ENCODE measurements at regions not wholly inside any gene's neighbourhood (a gene's known extent, or its start where the extent isn't known, plus 50 kb on each side); places are given as distances from the start of the nearest gene placed in this dataset.

- Histone ChIP-seq H3K4me3 (ENCODE audit: insufficient read length, low read depth) (no peak overlapping the region), H3K9me3 (ENCODE audit: insufficient read depth, low read length) (no peaks in the 10 kb centered on the region), H3K4me1 (ENCODE audit: insufficient read depth, insufficient read length) (peaks cover 25% of the 10 kb centered on the region), H3K9ac (ENCODE audit: insufficient read length, low read depth) (peak overlapping the region; percentile 61), H3K27me3 (ENCODE audit: insufficient read depth, insufficient read length) (peaks cover 10% of the 10 kb centered on the region), H3K36me3 (ENCODE audit: insufficient read depth, insufficient read length, low read length) (no peaks in the 10 kb centered on the region)
- TF ChIP-seq ZNF274 (IDR thresholded peaks at IDR 0.05; ENCODE audit: low read depth, low read length): no peak
- TF ChIP-seq YY1 (IDR thresholded peaks at IDR 0.05; ENCODE audit: insufficient read depth, insufficient read length): no peak
- TF ChIP-seq SUZ12 (IDR thresholded peaks at IDR 0.05; ENCODE audit: extremely low read depth, insufficient read depth, insufficient read length): no peak
- peak; percentile 40 for DNase-seq (ENCODE audit: low read depth, low spot score)
Observed at GRCh38 chrX:39907964-39908661, 189.6 kb downstream of the BCOR start.

GRCh38 chrX:39909996-39910395 is 187.8 kb downstream of the BCOR start:
- Histone ChIP-seq H3K4me1 (ENCODE audit: insufficient read depth, insufficient read length) (peaks cover 23% of the 10 kb centered on the region), H3K36me3 (ENCODE audit: insufficient read depth, insufficient read length, low read length) (no peaks in the 10 kb centered on the region), H3K27me3 (ENCODE audit: insufficient read depth, insufficient read length) (no peaks in the 10 kb centered on the region), H3K9ac (ENCODE audit: insufficient read length, low read depth) (peak overlapping the region; percentile 42), H3K4me3 (ENCODE audit: insufficient read length, low read depth) (no peak overlapping the region), H3K9me3 (ENCODE audit: insufficient read depth, low read length) (peaks cover 8% of the 10 kb centered on the region; the same call in 1 of the 2 replicates)
- no peak for DNase-seq (ENCODE audit: low read depth, low spot score)
- TF ChIP-seq ZNF274 (IDR thresholded peaks at IDR 0.05; ENCODE audit: low read depth, low read length): no peak
- no peak for TF ChIP-seq SUZ12 (IDR thresholded peaks at IDR 0.05; ENCODE audit: extremely low read depth, insufficient read depth, insufficient read length)
- TF ChIP-seq YY1 (IDR thresholded peaks at IDR 0.05; ENCODE audit: insufficient read depth, insufficient read length): no peak

- H3K9me3 ChIP-seq (ENCODE audit: insufficient read depth, low read length): peaks cover 8% of the 10 kb centered on the region; the same call in 1 of the 2 replicates
- no peak overlapping the region for H3K4me3 ChIP-seq (ENCODE audit: insufficient read length, low read depth)
- DNase-seq (ENCODE audit: low read depth, low spot score): no peak
- no peaks in the 10 kb centered on the region for H3K36me3 ChIP-seq (ENCODE audit: insufficient read depth, insufficient read length, low read length)
- TF ChIP-seq ZNF274 (IDR thresholded peaks at IDR 0.05; ENCODE audit: low read depth, low read length): no peak
- TF ChIP-seq SUZ12 (IDR thresholded peaks at IDR 0.05; ENCODE audit: extremely low read depth, insufficient read depth, insufficient read length): no peak
- no peak for TF ChIP-seq YY1 (IDR thresholded peaks at IDR 0.05; ENCODE audit: insufficient read depth, insufficient read length)
- H3K9ac ChIP-seq (ENCODE audit: insufficient read length, low read depth): peak overlapping the region; percentile 42
- H3K27me3 ChIP-seq (ENCODE audit: insufficient read depth, insufficient read length): no peaks in the 10 kb centered on the region
- H3K4me1 ChIP-seq (ENCODE audit: insufficient read depth, insufficient read length): peaks cover 21% of the 10 kb centered on the region
Observed at GRCh38 chrX:39910651-39911050, 187.1 kb downstream of the BCOR start.

GRCh38 chrX:39911278-39911897 is 186.4 kb downstream of the BCOR start:
- DNase-seq (ENCODE audit: low read depth, low spot score): no peak
- no peak for TF ChIP-seq YY1 (IDR thresholded peaks at IDR 0.05; ENCODE audit: insufficient read depth, insufficient read length)
- TF ChIP-seq ZNF274 (IDR thresholded peaks at IDR 0.05; ENCODE audit: low read depth, low read length): no peak
- Histone ChIP-seq H3K27me3 (ENCODE audit: insufficient read depth, insufficient read length) (no peaks in the 10 kb centered on the region), H3K9ac (ENCODE audit: insufficient read length, low read depth) (no peak overlapping the region), H3K4me1 (ENCODE audit: insufficient read depth, insufficient read length) (peaks cover 21% of the 10 kb centered on the region), H3K36me3 (ENCODE audit: insufficient read depth, insufficient read length, low read length) (no peaks in the 10 kb centered on the region), H3K4me3 (ENCODE audit: insufficient read length, low read depth) (no peak overlapping the region), H3K9me3 (ENCODE audit: insufficient read depth, low read length) (peaks cover 8% of the 10 kb centered on the region; the same call in 1 of the 2 replicates)

- H3K4me1 ChIP-seq (ENCODE audit: insufficient read depth, insufficient read length): peaks cover 19% of the 10 kb centered on the region
- TF ChIP-seq YY1 (IDR thresholded peaks at IDR 0.05; ENCODE audit: insufficient read depth, insufficient read length) (no peak), SUZ12 (IDR thresholded peaks at IDR 0.05; ENCODE audit: extremely low read depth, insufficient read depth, insufficient read length) (no peak), ZNF274 (IDR thresholded peaks at IDR 0.05; ENCODE audit: low read depth, low read length) (no peak)
- no peak overlapping the region for H3K9ac ChIP-seq (ENCODE audit: insufficient read length, low read depth)
- no peak overlapping the region for H3K4me3 ChIP-seq (ENCODE audit: insufficient read length, low read depth)
- no peaks in the 10 kb centered on the region for H3K36me3 ChIP-seq (ENCODE audit: insufficient read depth, insufficient read length, low read length)
- H3K27me3 ChIP-seq (ENCODE audit: insufficient read depth, insufficient read length): no peaks in the 10 kb centered on the region
- H3K9me3 ChIP-seq (ENCODE audit: insufficient read depth, low read length): peaks cover 8% of the 10 kb centered on the region; the same call in 1 of the 2 replicates
- DNase-seq (ENCODE audit: low read depth, low spot score): no peak
Observed at GRCh38 chrX:39912126-39912525, 185.6 kb downstream of the BCOR start.

GRCh38 chrX:39915081-39915480 is 182.7 kb downstream of the BCOR start:
- Histone ChIP-seq H3K9ac (ENCODE audit: insufficient read length, low read depth) (no peak overlapping the region), H3K4me1 (ENCODE audit: insufficient read depth, insufficient read length) (peaks cover 5% of the 10 kb centered on the region), H3K36me3 (ENCODE audit: insufficient read depth, insufficient read length, low read length) (no peaks in the 10 kb centered on the region), H3K27me3 (ENCODE audit: insufficient read depth, insufficient read length) (no peaks in the 10 kb centered on the region), H3K4me3 (ENCODE audit: insufficient read length, low read depth) (no peak overlapping the region), H3K9me3 (ENCODE audit: insufficient read depth, low read length) (peaks cover 8% of the 10 kb centered on the region; the same call in 1 of the 2 replicates)
- no peak for TF ChIP-seq ZNF274 (IDR thresholded peaks at IDR 0.05; ENCODE audit: low read depth, low read length)
- no peak for TF ChIP-seq YY1 (IDR thresholded peaks at IDR 0.05; ENCODE audit: insufficient read depth, insufficient read length)
- TF ChIP-seq SUZ12 (IDR thresholded peaks at IDR 0.05; ENCODE audit: extremely low read depth, insufficient read depth, insufficient read length): no peak
- DNase-seq (ENCODE audit: low read depth, low spot score): no peak

DNA sequence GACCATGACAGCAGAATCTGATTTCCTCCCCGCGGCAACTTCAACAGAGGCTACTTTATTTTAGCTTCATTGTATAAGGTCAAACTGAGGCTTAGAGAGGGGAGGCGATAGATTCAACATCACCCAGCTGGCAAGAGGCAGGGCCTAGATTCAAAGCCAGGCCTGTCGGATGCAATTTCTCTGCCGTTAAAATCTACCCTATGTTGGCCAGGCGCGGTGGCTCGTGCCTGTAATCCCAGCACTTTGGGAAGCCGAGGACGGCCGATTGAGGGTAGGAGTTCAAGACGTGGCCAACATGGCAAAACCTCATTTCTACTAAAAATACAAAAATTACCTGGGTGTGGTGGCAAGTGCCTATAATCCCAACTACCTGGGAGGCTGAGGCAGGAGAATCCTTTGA is 182.2 kb downstream of the BCOR start:
- Histone ChIP-seq H3K4me3 (ENCODE audit: insufficient read length, low read depth) (no peak overlapping the region), H3K36me3 (ENCODE audit: insufficient read depth, insufficient read length, low read length) (no peaks in the 10 kb centered on the region), H3K9ac (ENCODE audit: insufficient read length, low read depth) (no peak overlapping the region), H3K9me3 (ENCODE audit: insufficient read depth, low read length) (peaks cover 8% of the 10 kb centered on the region; the same call in 1 of the 2 replicates), H3K4me1 (ENCODE audit: insufficient read depth, insufficient read length) (peaks cover under 1% of the 10 kb centered on the region), H3K27me3 (ENCODE audit: insufficient read depth, insufficient read length) (no peaks in the 10 kb centered on the region)
- no peak for DNase-seq (ENCODE audit: low read depth, low spot score)
- TF ChIP-seq SUZ12 (IDR thresholded peaks at IDR 0.05; ENCODE audit: extremely low read depth, insufficient read depth, insufficient read length) (no peak), YY1 (IDR thresholded peaks at IDR 0.05; ENCODE audit: insufficient read depth, insufficient read length) (no peak), ZNF274 (IDR thresholded peaks at IDR 0.05; ENCODE audit: low read depth, low read length) (no peak)

Data from NT2/D1 (cell line).